Neural progenitor cell (in vitro differentiated cells): ENCODE measurements at regions not wholly inside any gene's neighbourhood (a gene's known extent, or its start where the extent isn't known, plus 50 kb on each side); places are given as distances from the start of the nearest gene placed in this dataset.

Experiments used
- EZH2 ChIP-seq: fragments of 200-600 bp; sonication (generic); IDR thresholded peaks from 2 replicates; pipeline ENCODE4 v1.6.1; 2017; ENCODE audit warnings: antibody characterized with exemption, mild to moderate bottlenecking, moderate library complexity
- TF ChIP-seq, protein P1 (sequence below): fragments of 200-600 bp; sonication (generic); IDR thresholded peaks from 2 replicates; pipeline ENCODE4 v1.5.1; 2017; ENCODE audit warnings: antibody characterized with exemption, mild to moderate bottlenecking

DNA sequence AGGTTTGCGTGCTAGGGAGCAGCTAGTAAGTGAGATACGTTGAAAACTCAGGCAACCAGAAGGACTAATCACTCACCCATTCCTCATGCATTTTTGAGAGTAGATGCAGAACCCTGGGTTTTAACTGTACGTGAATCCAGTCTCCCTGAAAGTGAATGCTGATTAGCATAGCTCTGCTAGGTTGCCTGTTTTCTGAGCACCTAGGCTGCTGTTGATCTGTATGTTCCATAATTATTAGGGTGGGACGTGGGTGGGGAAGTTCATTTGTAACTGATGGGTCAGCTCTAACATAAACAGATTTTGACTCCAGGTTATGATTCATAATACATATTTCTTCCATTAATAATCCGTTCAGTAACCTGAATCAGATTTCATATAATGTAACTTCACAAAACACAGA is 379.0 kb upstream of the FANCL start:
- no peak for TF ChIP-seq EZH2
- TF ChIP-seq, protein P1, sequence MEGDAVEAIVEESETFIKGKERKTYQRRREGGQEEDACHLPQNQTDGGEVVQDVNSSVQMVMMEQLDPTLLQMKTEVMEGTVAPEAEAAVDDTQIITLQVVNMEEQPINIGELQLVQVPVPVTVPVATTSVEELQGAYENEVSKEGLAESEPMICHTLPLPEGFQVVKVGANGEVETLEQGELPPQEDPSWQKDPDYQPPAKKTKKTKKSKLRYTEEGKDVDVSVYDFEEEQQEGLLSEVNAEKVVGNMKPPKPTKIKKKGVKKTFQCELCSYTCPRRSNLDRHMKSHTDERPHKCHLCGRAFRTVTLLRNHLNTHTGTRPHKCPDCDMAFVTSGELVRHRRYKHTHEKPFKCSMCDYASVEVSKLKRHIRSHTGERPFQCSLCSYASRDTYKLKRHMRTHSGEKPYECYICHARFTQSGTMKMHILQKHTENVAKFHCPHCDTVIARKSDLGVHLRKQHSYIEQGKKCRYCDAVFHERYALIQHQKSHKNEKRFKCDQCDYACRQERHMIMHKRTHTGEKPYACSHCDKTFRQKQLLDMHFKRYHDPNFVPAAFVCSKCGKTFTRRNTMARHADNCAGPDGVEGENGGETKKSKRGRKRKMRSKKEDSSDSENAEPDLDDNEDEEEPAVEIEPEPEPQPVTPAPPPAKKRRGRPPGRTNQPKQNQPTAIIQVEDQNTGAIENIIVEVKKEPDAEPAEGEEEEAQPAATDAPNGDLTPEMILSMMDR = no peak
